ENCODE measurements at regions not wholly inside any gene's neighbourhood (a gene's known extent, or its start where the extent isn't known, plus 50 kb on each side); places are given as distances from the start of the nearest gene placed in this dataset.
"Not testable (repeated sequence)": the region's sequence is repeated elsewhere in the genome, so short reads cannot be mapped to it uniquely, and the experiment has no call there.

GRCh38 chr13:74264333-74264732, 130.1 kb upstream of the KLF12 start:
- no peak for DNase-seq

DNA sequence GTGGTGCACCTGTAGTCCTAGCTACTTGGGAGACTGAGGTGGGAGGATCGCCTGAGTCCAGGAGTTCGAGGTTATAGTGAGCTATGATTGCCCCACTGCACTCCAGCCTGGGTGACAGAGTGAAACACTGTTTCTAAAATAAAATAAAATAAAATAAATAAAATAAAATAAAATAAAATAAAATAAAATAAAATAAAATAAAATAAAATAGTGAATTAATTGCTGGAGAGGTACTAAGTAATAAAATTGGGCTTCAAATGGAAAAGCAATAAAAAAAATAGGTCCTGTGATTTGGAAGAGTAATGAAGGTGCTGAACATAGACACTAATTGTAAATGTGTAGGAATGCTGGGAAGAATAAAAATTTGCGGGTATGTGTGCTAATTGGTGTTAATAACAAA, 126.2 kb upstream of the KLF12 start:
- DNase-seq: not testable (repeated sequence)

DNA sequence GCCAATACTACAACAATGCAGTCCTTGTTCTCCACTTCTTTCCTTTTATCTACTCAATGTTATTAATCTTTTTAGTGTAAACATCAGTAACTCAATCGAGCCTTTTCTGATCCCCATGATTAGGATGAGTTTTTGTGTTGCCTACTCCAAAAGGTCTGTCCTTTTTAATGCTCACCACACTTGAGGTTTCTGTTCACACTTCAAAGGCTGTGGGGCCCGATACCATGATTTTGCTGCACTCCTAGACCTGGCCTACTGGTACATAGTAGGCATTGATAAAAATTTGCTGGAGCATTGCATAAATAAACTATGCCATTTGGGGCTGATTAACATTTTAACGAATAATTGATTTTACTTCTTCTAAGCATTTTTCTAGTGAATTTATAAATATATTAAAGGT, 125.4 kb upstream of the KLF12 start:
- DNase-seq: no peak

- DNase-seq: no peak
Measured at GRCh38 chr13:74258961-74259360, 124.8 kb upstream of the KLF12 start.

- no peak for DNase-seq
Measured at GRCh38 chr13:74256969-74257368, 122.8 kb upstream of the KLF12 start.

DNA sequence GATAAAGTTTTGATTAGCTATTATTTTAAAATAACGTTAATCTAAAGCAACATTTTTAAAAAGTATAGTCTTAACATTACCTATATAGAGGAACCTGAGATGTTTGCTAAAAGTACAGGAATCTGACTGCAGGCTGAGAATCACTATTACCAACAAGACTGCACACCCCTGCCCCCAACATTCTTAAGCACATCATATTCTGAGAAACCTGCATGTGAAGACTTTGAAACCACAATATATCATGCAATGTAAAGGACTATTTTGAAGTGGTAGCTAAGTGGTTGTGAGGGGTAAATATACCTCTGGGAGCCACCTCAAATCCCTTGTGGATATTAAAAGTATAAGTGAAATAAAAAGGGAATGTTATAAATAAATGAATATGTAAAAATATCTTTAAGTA, 119.0 kb upstream of the KLF12 start:
- DNase-seq: no peak

- no peak for DNase-seq
Measured at GRCh38 chr13:74251778-74252519, 117.7 kb upstream of the KLF12 start.

GRCh38 chr13:74250738-74251190, 116.6 kb upstream of the KLF12 start:
- no peak for DNase-seq

- DNase-seq: no peak
Measured at GRCh38 chr13:74248477-74248876, 114.3 kb upstream of the KLF12 start.

GRCh38 chr13:74246487-74246886, 112.3 kb upstream of the KLF12 start:
- no peak for DNase-seq

- DNase-seq: no peak
Measured at GRCh38 chr13:74243637-74244526, 109.7 kb upstream of the KLF12 start.

GRCh38 chr13:74241343-74241742, 107.1 kb upstream of the KLF12 start:
- DNase-seq: not testable (repeated sequence)

DNA sequence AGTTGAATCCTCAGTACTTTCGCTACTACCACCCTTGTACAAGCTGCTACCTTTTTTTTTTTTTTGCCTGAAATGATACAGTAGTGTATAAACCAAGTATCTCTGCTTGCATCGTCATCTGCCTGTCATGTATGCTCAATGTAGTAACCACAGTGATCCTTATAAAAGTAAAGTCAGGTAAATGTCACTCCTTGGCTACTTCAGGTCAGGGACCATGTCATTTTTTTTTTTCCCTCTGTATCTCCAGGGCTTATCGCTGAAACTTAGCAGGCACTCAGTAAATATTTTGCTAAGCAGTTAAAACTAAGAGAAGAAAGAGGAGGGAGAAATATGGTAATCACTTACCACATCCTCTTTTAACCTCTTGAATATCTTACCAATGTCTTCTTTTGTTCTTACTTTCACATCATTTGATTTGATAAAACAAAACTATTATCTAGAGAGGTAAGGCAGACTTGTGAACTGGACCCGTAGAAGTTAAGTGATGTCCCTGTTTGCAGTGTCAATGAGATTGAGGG, 96.8 kb upstream of the KLF12 start:
- DNase-seq: no peak

DNA sequence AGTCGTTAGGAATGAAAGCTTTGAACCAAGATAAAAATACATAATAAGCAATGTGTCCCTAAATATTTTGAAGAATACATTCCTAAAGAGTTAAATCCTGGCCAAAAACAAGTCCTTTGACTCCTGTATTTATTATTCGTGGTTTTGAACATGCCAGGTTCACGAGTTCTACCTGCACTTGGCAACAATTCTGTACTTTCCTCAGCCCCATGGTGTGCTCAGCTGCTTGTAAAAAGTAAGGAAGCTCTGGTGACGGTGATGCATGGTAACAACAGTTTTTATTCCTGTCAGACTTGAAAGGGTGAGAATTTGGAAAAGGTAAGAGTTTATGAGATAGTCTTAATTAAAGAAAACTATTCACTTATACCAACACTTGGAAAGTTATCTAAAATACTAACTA, 95.0 kb upstream of the KLF12 start:
- no peak for DNase-seq

GRCh38 chr13:74227476-74228158, 93.4 kb upstream of the KLF12 start:
- DNase-seq: no peak

DNA sequence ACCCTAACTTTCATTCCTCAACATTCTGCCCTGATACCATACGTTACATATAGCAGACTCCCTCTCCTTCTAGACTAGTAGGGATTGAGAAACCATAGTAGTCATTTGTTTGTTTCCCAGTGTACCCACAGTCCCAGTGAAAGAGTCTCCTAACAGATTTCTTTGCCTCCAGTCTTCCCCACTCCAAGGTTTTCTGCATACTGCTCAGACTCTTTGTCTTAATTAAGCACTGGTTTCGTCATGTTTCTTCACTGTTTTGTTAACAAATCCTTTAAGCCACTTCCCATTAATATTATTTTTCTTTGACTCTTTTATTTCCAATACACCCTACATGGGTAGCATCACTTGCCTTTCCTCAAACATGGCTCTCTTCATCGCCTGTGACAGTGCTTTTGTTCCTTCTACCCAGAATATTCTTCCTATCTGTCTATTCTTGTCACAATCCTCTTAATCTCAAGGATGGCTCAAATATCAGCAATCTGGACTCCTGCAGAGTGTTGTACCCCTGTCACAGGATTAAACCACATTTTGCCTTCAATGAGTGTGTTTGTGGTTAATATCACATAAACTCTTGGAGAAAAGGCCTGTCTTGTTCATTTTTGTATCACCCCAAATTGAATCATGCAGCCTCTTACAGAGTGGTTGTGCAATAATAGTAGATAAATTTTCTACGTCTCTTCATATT, 92.7 kb upstream of the KLF12 start:
- DNase-seq: no peak

DNA sequence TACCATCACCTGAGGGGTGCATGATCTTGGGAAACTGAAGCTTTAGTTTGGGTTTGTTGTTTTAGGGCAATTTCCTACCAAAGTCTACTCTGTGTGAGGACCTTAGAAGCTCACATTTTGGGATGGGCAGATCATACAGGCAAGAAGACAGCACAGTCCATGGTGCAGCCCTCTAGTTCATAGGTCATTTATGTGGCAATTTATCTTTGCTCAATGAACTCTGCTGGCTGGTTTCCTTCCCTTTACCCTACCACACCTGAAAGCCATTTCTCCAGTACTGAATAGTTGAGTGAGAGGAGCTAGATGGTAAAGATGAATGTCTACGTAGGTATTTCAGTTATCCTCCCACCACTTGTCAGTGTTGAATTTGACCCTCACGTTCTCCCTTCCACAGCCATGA, 87.5 kb upstream of the KLF12 start:
- no peak for DNase-seq

GRCh38 chr13:74219566-74219965, 85.4 kb upstream of the KLF12 start:
- DNase-seq: no peak

- DNase-seq: no peak
Measured at GRCh38 chr13:74218291-74218690, 84.1 kb upstream of the KLF12 start.

DNA sequence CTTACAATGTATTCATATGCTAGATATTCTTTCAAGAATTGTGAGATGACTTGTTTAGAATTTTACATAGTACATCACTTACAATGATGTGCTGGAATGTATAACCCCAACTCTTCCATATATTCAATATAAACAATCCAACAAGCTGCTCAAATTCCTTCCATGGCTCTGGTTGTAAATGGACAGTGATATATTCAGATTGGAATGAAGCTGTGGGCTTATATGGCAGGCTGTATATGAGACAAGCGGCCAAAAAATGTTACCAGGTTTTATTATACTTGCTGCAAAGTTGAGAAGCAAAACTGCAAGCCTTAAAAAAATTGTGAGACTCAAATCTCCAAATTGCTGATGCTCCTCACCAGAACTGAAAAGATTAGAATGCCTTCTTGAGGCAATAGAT, 83.6 kb upstream of the KLF12 start:
- no peak for DNase-seq

GRCh38 chr13:74215420-74215819, 81.2 kb upstream of the KLF12 start:
- DNase-seq: no peak

- DNase-seq: no peak
Measured at GRCh38 chr13:74214321-74214720, 80.1 kb upstream of the KLF12 start.
